ENCODE measurements at regions not wholly inside any gene's neighbourhood (a gene's known extent, or its start where the extent isn't known, plus 50 kb on each side); places are given as distances from the start of the nearest gene placed in this dataset.
"Not testable (repeated sequence)": the region's sequence is repeated elsewhere in the genome, so short reads cannot be mapped to it uniquely, and the experiment has no call there.

DNA sequence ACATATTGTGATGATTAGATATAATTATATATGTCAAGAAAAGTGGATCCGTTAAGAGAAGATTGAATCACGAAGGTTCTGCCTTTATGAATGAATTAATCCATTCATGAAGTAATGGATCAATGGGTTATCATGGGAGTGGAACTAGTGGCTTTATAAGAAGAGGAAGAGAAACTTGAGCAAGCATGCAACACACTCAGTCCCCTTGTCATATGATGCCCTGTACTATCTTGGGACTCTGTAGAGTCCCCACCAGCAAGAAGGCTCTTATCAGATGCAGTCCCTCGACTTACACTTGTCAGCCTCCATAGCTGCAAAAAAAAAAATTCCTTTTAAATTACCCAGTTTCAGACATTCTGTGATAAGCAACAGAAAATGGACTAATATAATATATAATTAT, 301.9 kb downstream of the RAP2B start:
- POLR2A ChIA-PET, result no interaction called here
- Mint-ChIP-seq H3K36me3 (no peaks in the 10 kb centered on the region), H3K4me3 (no peak overlapping the region), H3K27ac (no peak overlapping the region), H3K27me3 (no peaks in the 10 kb centered on the region), H3K4me1 (peaks cover 8% of the 10 kb centered on the region), H3K9me3 (peaks cover 1% of the 10 kb centered on the region)
- DNase-seq, result no peak
- no peak for ATAC-seq (ENCODE audit: low read depth)

DNA sequence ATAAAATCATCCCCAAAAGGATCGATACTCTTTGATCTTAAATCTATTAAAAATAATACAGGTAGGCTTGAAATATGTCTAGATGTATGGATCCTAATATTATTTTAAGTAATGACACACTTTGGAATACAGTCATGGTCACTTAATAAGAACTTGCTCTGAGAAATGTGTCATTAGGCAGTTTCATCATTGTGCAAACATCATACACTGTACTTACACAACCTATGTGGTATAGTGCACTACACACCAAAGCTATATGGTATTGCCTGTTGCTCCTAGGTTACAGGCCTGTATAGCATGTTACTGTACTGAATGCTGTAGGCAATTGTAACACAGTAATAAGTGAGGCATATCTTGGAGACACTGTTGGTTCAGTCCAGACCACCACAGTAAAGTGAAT, 307.1 kb downstream of the RAP2B start:
- Mint-ChIP-seq H3K4me3 (no peak overlapping the region), H3K27me3 (no peaks in the 10 kb centered on the region), H3K27ac (no peak overlapping the region), H3K9me3 (no peaks in the 10 kb centered on the region), H3K36me3 (no peaks in the 10 kb centered on the region), H3K4me1 (no peaks in the 10 kb centered on the region)
- ATAC-seq (ENCODE audit: low read depth) (no peak), DNase-seq (no peak)
- POLR2A ChIA-PET, result no interaction called here

DNA sequence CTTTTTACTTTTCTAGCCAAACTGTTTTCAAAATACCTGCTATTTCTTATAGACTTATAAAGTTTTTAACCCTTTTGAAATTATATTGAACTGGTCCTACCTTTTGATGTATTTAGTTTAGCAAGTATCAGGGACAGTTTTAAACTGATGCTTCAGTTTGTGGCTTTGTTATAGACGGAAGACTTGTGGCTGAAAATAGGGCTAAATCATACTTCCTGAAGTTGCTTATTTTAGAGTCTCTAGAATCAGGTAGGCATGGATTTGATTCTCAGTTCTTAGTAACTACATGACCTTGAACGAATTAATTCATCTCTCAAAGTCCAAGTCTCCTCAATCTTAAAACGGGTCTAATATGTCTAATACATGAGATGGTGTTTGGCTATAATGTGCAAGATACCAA, 322.8 kb downstream of the RAP2B start:
- Mint-ChIP-seq H3K36me3 (no peaks in the 10 kb centered on the region), H3K27ac (peak overlapping the region; percentile 40), H3K27me3 (peaks cover 3% of the 10 kb centered on the region), H3K9me3 (no peaks in the 10 kb centered on the region), H3K4me1 (peaks cover 13% of the 10 kb centered on the region), H3K4me3 (peak overlapping the region; percentile 55)
- DNase-seq (no peak), ATAC-seq (ENCODE audit: low read depth) (peak; percentile 61)
- POLR2A ChIA-PET, result no interaction called here

DNA sequence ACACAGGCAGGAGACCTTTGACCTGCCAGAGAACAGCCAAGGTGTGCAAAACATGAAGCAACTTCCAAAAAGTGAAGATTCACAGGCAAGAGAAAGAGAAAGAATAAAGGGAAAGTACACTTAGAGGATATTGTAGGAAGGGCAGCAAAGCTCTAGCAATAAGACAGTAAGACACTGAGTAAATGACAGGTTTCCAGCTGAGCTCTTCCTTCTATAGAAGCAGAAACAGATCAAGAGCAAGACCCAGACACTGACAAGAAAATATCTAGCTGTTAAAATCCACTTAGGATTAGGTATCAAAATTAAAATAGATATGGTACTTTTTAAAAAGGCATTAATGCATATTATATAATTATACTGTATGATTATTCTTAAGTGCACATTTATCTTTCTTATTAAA, 333.4 kb downstream of the RAP2B start:
- H3K27ac Mint-ChIP-seq, result no peak overlapping the region
- H3K36me3 Mint-ChIP-seq, result no peaks in the 10 kb centered on the region
- no peak overlapping the region for H3K4me3 Mint-ChIP-seq
- H3K4me1 Mint-ChIP-seq, result no peaks in the 10 kb centered on the region
- peaks cover 3% of the 10 kb centered on the region for H3K27me3 Mint-ChIP-seq
- POLR2A ChIA-PET, result no interaction called here
- no peaks in the 10 kb centered on the region for H3K9me3 Mint-ChIP-seq
- DNase-seq, result no peak
- no peak for ATAC-seq (ENCODE audit: low read depth)

DNA sequence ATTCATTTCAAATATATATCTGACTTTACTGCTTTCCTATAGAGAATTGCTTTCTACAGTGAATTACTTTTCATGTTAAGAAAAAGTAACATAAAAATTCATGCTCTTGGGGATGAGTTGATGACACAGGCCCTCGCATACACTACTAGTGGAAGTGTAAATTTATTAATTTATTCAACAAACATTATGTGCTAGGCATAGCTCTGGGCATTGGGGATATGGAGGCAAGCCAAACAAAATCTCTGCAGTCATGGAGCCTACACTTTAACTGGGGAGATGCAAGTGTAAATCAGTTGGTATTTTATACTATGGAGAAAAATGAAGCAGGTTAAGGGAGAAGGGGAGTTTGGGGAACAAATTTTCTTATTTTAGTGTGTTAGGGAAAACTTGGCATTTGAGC, 340.7 kb downstream of the RAP2B start:
- Mint-ChIP-seq H3K4me1 (no peaks in the 10 kb centered on the region), H3K9me3 (peaks cover 5% of the 10 kb centered on the region), H3K27me3 (no peaks in the 10 kb centered on the region), H3K36me3 (no peaks in the 10 kb centered on the region), H3K4me3 (no peak overlapping the region), H3K27ac (no peak overlapping the region)
- no peak for ATAC-seq (ENCODE audit: low read depth)
- no peak for DNase-seq
- POLR2A ChIA-PET, result no interaction called here

DNA sequence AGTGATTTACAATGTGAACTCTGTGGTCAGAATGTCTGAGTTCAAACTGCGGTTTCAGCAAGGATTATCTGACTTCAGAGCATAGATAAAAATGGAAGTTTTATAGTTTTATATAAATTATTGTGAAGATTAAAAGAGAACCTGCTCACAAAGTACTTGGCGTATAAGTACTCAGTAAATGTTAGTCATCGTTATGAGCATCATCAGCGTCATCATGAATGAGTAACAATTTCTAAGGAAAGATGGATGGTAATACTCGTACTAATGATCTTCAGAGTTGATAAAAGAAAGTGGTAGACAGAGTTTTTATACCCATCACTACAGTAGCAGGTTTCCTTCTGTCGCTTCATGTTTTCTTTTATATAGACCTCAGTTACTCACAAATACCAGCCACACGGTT, 341.8 kb downstream of the RAP2B start:
- DNase-seq, result no peak
- Mint-ChIP-seq H3K4me1 (no peaks in the 10 kb centered on the region), H3K27ac (no peak overlapping the region), H3K4me3 (no peak overlapping the region), H3K36me3 (no peaks in the 10 kb centered on the region), H3K27me3 (no peaks in the 10 kb centered on the region), H3K9me3 (peaks cover 5% of the 10 kb centered on the region)
- POLR2A ChIA-PET, result no interaction called here
- no peak for ATAC-seq (ENCODE audit: low read depth)

DNA sequence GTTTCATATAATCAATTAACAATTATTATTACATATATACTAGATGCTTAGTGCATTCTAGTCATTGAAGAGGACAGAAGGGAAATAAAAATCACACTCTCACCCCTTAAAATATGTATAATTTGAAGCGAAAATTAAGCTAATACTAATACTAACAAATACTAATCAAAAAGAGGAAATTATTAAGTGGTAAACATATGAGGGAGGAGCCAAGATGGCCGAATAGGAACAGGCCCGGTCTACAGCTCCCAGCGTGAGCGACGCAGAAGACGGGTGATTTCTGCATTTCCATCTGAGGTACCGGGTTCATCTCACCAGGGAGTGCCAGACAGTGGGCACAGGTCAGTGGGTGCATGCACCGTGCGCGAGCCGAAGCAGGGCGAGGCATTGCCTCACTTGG, 344.2 kb downstream of the RAP2B start:
- H3K27ac Mint-ChIP-seq; H3K4me3 Mint-ChIP-seq; H3K9me3 Mint-ChIP-seq; ATAC-seq (ENCODE audit: low read depth); DNase-seq; H3K27me3 Mint-ChIP-seq; H3K36me3 Mint-ChIP-seq; POLR2A ChIA-PET; H3K4me1 Mint-ChIP-seq: not testable (repeated sequence)

DNA sequence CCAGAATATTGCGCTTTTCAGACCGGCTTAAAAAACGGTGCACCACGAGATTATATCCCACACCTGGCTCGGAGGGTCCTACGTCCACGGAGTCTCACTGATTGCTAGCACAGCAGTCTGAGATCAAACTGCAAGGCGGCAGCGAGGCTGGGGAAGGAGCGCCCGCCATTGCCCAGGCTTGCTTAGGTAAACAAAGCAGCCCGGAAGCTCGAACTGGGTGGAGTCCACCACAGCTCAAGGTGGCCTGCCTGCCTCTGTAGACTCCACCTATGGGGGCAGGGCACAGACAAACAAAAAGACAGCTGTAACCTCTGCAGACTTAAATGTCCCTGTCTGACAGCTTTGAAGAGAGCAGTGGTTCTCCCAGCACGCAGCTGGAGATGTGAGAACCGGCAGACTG, 344.7 kb downstream of the RAP2B start:
- H3K27ac Mint-ChIP-seq; ATAC-seq (ENCODE audit: low read depth); DNase-seq; H3K4me3 Mint-ChIP-seq; POLR2A ChIA-PET; H3K36me3 Mint-ChIP-seq; H3K4me1 Mint-ChIP-seq; H3K27me3 Mint-ChIP-seq; H3K9me3 Mint-ChIP-seq: not testable (repeated sequence)

DNA sequence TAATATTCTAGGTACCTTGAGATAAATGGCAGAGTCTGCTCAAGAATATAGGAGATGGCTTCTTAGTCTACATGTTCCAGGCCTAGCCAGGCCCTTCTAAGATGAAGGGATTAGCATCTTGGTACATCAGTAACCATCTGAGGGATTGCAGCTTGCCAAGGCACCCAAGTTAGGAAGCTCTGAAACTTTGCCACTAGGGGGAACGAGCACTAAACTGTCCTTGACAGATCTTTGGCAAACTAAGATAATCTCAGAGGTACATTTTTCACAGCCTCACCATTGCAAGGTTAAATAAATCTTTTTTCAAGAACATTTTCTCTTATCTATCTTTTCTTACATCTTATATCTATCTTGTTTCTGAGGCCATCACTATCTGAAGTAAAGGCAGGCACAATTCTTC, 351.2 kb downstream of the RAP2B start:
- no peak for DNase-seq
- Mint-ChIP-seq H3K4me3 (no peak overlapping the region), H3K27me3 (no peaks in the 10 kb centered on the region), H3K27ac (no peak overlapping the region), H3K9me3 (peaks cover 3% of the 10 kb centered on the region), H3K36me3 (peaks cover 2% of the 10 kb centered on the region), H3K4me1 (no peaks in the 10 kb centered on the region)
- ATAC-seq (ENCODE audit: low read depth), result no peak
- POLR2A ChIA-PET, result no interaction called here

DNA sequence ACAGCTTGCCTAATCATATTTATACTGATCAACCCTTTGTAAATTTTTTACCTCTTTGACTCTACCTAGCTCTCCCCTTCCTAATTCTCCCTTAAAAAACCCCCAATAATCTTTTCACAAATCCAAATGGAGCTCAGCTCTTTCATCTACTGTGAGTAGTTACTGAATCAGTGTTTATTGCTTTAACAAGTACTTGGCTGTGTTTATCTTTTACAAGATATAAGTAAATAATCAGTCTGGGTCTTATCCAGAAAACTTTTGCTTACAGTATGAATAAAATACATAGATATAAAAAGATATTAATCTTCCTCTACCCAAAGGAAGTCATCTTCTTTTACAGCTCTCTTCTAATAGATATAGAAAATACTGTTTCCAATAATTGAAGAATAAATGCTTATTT, 366.4 kb downstream of the RAP2B start:
- peaks cover 3% of the 10 kb centered on the region for H3K27me3 Mint-ChIP-seq
- POLR2A ChIA-PET, result no interaction called here
- no peak overlapping the region for H3K4me3 Mint-ChIP-seq
- ATAC-seq (ENCODE audit: low read depth), result no peak
- no peaks in the 10 kb centered on the region for H3K4me1 Mint-ChIP-seq
- no peak overlapping the region for H3K27ac Mint-ChIP-seq
- H3K36me3 Mint-ChIP-seq, result no peaks in the 10 kb centered on the region
- peaks cover 5% of the 10 kb centered on the region for H3K9me3 Mint-ChIP-seq
- no peak for DNase-seq

DNA sequence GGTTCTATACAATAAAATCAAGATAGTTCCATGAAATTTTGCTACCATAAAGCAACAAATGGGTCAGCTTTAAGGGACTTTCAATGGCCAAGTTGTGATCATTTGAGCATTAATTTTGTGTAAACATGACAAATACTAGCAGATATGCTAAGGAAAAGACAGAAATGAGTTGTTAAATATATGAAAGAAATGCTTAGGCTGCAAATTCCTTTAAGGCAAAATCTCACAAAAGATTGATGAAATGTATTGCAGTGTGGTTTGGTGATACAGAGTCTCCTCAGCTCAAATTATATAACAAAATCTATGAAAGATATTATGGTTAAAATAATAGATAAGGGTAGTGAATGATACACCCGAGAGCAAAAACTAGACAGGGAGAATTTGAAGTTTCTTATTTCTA, 377.2 kb downstream of the RAP2B start:
- H3K36me3 Mint-ChIP-seq, result no peaks in the 10 kb centered on the region
- no peaks in the 10 kb centered on the region for H3K4me1 Mint-ChIP-seq
- H3K4me3 Mint-ChIP-seq, result no peak overlapping the region
- no peak for ATAC-seq (ENCODE audit: low read depth)
- DNase-seq, result no peak
- H3K9me3 Mint-ChIP-seq, result no peaks in the 10 kb centered on the region
- no peaks in the 10 kb centered on the region for H3K27me3 Mint-ChIP-seq
- POLR2A ChIA-PET, result no interaction called here
- H3K27ac Mint-ChIP-seq, result no peak overlapping the region

DNA sequence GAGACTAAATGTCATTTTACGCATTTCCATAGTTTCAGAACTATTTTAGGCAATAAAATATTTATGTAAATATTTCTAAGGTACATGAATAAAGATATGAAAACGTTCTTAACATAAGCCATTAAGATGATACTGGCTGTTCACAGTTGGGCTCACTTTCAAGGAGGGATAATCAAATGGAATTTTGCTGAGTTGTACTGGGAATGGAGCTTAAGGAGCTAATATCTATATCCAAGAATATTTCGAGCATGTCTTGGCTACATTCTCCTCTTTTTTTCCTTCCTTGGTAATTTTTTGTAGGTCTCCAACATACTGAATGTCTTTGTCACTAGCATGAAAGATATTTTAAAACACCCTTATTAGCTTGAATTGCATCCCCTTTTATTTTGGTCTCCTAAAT, 383.4 kb downstream of the RAP2B start:
- DNase-seq, result no peak
- no peak for ATAC-seq (ENCODE audit: low read depth)
- H3K4me1 Mint-ChIP-seq, result no peaks in the 10 kb centered on the region
- H3K27ac Mint-ChIP-seq, result no peak overlapping the region
- H3K9me3 Mint-ChIP-seq, result no peaks in the 10 kb centered on the region
- no peak overlapping the region for H3K4me3 Mint-ChIP-seq
- no peaks in the 10 kb centered on the region for H3K36me3 Mint-ChIP-seq
- POLR2A ChIA-PET, result no interaction called here
- H3K27me3 Mint-ChIP-seq, result peaks cover 3% of the 10 kb centered on the region

DNA sequence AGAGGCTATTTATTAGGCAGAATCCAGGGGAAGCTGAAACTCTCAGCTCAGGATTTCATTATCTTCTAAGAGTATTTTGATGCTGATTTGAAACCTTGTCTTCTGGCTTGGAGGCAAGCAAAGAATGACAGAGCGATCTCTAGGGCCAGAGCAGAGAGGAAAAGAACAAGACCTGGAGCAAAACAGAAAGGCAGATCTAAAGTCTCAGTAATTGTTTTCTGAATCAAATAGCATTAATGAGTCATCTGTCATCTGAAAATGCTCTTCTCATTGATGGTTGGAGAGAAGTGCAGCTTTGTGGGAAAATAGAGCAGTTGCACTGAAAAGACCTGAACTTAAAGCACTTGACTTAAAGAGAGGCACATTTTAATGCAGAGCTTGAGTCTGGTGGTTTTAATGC, 385.9 kb downstream of the RAP2B start:
- no peaks in the 10 kb centered on the region for H3K4me1 Mint-ChIP-seq
- no peaks in the 10 kb centered on the region for H3K36me3 Mint-ChIP-seq
- H3K9me3 Mint-ChIP-seq, result no peaks in the 10 kb centered on the region
- no peak overlapping the region for H3K27ac Mint-ChIP-seq
- ATAC-seq (ENCODE audit: low read depth) (no peak), DNase-seq (no peak)
- H3K4me3 Mint-ChIP-seq, result no peak overlapping the region
- POLR2A ChIA-PET, result no interaction called here
- H3K27me3 Mint-ChIP-seq, result peaks cover 3% of the 10 kb centered on the region

DNA sequence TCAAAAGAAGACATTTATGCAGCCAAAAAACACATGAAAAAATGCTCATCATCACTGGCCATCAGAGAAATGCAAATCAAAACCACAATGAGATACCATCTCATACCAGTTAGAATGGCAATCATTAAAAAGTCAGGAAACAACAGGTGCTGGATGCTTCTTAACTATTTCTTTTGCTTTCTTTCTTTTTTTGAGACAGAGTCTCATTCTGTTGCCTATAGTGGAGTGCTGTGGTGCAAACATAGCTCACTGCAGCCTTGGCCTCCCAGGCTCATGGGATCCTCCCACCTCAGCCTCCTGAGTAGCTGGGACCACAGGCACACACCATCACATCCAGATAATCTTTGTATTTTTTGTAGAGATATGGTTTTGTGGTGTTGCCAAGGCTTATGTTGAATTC, 387.7 kb downstream of the RAP2B start:
- DNase-seq; H3K4me3 Mint-ChIP-seq; ATAC-seq (ENCODE audit: low read depth); H3K27ac Mint-ChIP-seq; H3K36me3 Mint-ChIP-seq; POLR2A ChIA-PET; H3K4me1 Mint-ChIP-seq; H3K9me3 Mint-ChIP-seq; H3K27me3 Mint-ChIP-seq: not testable (repeated sequence)

DNA sequence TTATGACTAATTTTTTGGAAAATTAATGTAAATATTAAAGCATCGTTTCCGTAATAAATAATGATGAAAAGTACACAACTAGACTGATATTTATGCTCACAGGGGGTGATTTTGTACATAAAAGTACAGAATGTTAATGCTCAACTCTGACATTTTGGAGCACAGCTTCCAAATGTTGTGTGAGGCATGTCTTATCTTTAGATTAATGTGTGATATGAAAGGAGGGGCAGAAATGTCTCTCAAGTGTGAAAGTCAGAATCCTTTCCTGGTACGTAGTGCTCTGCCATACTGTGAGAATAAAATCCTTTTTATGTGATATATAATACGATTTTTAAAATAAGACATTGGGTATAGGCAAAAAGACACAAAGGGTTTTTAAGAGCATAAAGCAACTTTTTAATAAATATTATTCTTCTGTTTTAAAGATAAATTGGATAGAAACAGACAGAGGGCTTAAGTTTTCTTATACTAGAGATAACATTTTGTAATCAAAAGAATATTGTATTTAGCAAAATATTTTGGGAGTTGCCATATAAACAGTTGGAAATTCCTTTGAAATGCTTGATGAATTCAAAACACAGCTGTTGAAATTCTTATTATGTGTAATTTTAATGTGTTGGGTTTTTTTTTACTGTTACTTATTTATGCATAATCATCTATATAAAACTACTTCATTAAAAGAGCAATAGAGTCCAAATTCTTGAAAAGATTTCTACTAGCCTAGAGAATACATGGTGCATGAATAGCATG, 389.7 kb downstream of the RAP2B start:
- Mint-ChIP-seq H3K4me3 (no peak overlapping the region), H3K27me3 (no peaks in the 10 kb centered on the region), H3K27ac (no peak overlapping the region), H3K4me1 (no peaks in the 10 kb centered on the region), H3K36me3 (no peaks in the 10 kb centered on the region), H3K9me3 (no peaks in the 10 kb centered on the region)
- ATAC-seq (ENCODE audit: low read depth) (no peak), DNase-seq (no peak)
- POLR2A ChIA-PET, result no interaction called here
